ENCODE measurements at regions not wholly inside any gene's neighbourhood (a gene's known extent, or its start where the extent isn't known, plus 50 kb on each side); places are given as distances from the start of the nearest gene placed in this dataset.

DNA sequence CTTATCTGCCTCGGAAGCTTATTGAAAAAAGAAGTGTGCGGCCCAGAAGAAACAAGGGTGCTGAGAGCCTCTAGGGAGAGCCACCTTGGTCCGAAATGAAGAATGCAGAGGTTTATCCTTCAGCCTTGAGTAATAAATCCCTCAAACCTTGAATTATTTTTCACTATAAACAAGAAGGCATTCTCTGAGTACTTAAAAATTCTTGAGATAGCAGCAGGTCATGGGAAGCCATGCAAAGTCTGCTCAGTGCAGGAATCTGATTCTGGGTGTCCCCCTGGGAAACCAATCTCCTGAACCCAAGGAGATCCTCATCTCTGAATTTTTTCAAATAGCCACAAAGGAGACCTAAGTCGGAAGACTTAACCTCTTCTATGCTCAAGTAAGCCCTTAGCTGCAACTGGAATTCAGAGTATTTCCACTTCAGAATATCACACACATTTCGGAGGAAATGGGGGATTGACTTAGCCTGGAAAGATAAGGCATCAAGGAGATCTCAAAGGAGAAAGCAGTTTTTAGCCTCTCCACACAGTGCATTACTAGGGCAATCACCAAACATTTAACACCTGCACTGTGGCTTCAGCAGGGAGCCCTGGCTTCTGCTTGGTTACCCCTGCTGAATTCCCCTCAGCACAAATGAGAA is 365.0 kb downstream of the ETS1 start:
- Histone ChIP-seq H3K4me2 (ENCODE audit: low read length) (no peak overlapping the region), H3K9me3 (ENCODE audit: low read length) (no peaks in the 10 kb centered on the region), H2AFZ (ENCODE audit: low read depth, low read length) (no peak overlapping the region), H3F3A (ENCODE audit: insufficient read depth, low read length, poor library complexity, severe bottlenecking) (no peaks in the 10 kb centered on the region), H3K9me2 (ENCODE audit: insufficient read depth, low read length) (no peaks in the 10 kb centered on the region), H3K4me3 (ENCODE audit: low read length) (no peak overlapping the region), H3K27me3 (ENCODE audit: insufficient read depth, low read depth, low read length) (no peaks in the 10 kb centered on the region), H4K20me1 (ENCODE audit: insufficient read depth) (no peaks in the 10 kb centered on the region), H3K79me2 (replicated peaks; ENCODE audit: insufficient read depth, low read length) (no peaks in the 10 kb centered on the region), H3K36me3 (ENCODE audit: insufficient read depth, low read length) (no peaks in the 10 kb centered on the region), H3K27ac (ENCODE audit: low read length) (no peak overlapping the region), H3K9ac (ENCODE audit: low read length) (no peak overlapping the region)
- TF ChIP-seq POLR2AphosphoS5 (IDR thresholded peaks at IDR 0.05) (no peak), SMC3 (conservative IDR thresholded peaks at IDR 0.05; ENCODE audit: poor library complexity) (no peak), MXI1 (conservative IDR thresholded peaks at IDR 0.05; ENCODE audit: poor library complexity, severe bottlenecking) (no peak), TAF1 (IDR thresholded peaks at IDR 0.05; ENCODE audit: low read depth) (no peak), EZH2 (IDR thresholded peaks at IDR 0.05; ENCODE audit: borderline replicate concordance, insufficient read depth, low read length, poor library complexity, severe bottlenecking) (no peak), RAD21 (conservative IDR thresholded peaks at IDR 0.05) (no peak), EP300 (conservative IDR thresholded peaks at IDR 0.05; ENCODE audit: poor library complexity, severe bottlenecking) (no peak)
- TF ChIP-seq, protein P1, sequence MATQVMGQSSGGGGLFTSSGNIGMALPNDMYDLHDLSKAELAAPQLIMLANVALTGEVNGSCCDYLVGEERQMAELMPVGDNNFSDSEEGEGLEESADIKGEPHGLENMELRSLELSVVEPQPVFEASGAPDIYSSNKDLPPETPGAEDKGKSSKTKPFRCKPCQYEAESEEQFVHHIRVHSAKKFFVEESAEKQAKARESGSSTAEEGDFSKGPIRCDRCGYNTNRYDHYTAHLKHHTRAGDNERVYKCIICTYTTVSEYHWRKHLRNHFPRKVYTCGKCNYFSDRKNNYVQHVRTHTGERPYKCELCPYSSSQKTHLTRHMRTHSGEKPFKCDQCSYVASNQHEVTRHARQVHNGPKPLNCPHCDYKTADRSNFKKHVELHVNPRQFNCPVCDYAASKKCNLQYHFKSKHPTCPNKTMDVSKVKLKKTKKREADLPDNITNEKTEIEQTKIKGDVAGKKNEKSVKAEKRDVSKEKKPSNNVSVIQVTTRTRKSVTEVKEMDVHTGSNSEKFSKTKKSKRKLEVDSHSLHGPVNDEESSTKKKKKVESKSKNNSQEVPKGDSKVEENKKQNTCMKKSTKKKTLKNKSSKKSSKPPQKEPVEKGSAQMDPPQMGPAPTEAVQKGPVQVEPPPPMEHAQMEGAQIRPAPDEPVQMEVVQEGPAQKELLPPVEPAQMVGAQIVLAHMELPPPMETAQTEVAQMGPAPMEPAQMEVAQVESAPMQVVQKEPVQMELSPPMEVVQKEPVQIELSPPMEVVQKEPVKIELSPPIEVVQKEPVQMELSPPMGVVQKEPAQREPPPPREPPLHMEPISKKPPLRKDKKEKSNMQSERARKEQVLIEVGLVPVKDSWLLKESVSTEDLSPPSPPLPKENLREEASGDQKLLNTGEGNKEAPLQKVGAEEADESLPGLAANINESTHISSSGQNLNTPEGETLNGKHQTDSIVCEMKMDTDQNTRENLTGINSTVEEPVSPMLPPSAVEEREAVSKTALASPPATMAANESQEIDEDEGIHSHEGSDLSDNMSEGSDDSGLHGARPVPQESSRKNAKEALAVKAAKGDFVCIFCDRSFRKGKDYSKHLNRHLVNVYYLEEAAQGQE (IDR thresholded peaks at IDR 0.05; ENCODE audit: borderline replicate concordance) = no peak
- TF ChIP-seq, protein P2, sequence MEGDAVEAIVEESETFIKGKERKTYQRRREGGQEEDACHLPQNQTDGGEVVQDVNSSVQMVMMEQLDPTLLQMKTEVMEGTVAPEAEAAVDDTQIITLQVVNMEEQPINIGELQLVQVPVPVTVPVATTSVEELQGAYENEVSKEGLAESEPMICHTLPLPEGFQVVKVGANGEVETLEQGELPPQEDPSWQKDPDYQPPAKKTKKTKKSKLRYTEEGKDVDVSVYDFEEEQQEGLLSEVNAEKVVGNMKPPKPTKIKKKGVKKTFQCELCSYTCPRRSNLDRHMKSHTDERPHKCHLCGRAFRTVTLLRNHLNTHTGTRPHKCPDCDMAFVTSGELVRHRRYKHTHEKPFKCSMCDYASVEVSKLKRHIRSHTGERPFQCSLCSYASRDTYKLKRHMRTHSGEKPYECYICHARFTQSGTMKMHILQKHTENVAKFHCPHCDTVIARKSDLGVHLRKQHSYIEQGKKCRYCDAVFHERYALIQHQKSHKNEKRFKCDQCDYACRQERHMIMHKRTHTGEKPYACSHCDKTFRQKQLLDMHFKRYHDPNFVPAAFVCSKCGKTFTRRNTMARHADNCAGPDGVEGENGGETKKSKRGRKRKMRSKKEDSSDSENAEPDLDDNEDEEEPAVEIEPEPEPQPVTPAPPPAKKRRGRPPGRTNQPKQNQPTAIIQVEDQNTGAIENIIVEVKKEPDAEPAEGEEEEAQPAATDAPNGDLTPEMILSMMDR (IDR thresholded peaks at IDR 0.05; ENCODE audit: poor library complexity, severe bottlenecking) = no peak

DNA sequence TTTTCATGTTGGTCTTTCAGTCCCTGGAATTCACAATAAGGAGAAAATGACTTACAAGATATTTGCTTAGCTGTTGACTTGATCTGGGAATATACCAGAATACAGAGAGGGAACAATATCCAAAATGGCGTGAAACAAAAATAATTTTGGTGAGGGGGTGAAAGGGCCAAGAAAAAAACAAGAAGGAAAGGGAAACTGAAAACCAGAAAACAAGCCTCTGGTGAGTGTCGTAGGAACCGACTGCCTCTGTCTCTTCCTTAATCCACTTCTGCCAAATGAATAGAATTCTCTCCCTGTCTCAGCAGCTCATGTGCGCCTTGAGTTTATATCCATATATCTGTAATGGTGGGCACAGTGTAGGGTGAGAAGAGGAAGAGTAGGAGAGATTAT is 367.6 kb downstream of the ETS1 start:
- Histone ChIP-seq H2AFZ (ENCODE audit: low read depth, low read length) (no peak overlapping the region), H3F3A (ENCODE audit: insufficient read depth, low read length, poor library complexity, severe bottlenecking) (no peaks in the 10 kb centered on the region), H3K9me2 (ENCODE audit: insufficient read depth, low read length) (no peaks in the 10 kb centered on the region), H3K4me2 (ENCODE audit: low read length) (no peak overlapping the region), H3K9ac (ENCODE audit: low read length) (no peak overlapping the region), H3K4me3 (ENCODE audit: low read length) (no peak overlapping the region), H4K20me1 (ENCODE audit: insufficient read depth) (no peaks in the 10 kb centered on the region), H3K79me2 (replicated peaks; ENCODE audit: insufficient read depth, low read length) (no peaks in the 10 kb centered on the region), H3K27me3 (ENCODE audit: insufficient read depth, low read depth, low read length) (no peaks in the 10 kb centered on the region), H3K9me3 (ENCODE audit: low read length) (no peaks in the 10 kb centered on the region), H3K27ac (ENCODE audit: low read length) (no peak overlapping the region), H3K36me3 (ENCODE audit: insufficient read depth, low read length) (no peaks in the 10 kb centered on the region)
- no peak for TF ChIP-seq RAD21 (conservative IDR thresholded peaks at IDR 0.05)
- no peak for TF ChIP-seq EP300 (conservative IDR thresholded peaks at IDR 0.05; ENCODE audit: poor library complexity, severe bottlenecking)
- no peak for TF ChIP-seq EZH2 (IDR thresholded peaks at IDR 0.05; ENCODE audit: borderline replicate concordance, insufficient read depth, low read length, poor library complexity, severe bottlenecking)
- TF ChIP-seq, protein P1 (IDR thresholded peaks at IDR 0.05; ENCODE audit: borderline replicate concordance) = no peak
- no peak for TF ChIP-seq MXI1 (conservative IDR thresholded peaks at IDR 0.05; ENCODE audit: poor library complexity, severe bottlenecking)
- TF ChIP-seq POLR2AphosphoS5 (IDR thresholded peaks at IDR 0.05) = no peak
- TF ChIP-seq, protein P2 (IDR thresholded peaks at IDR 0.05; ENCODE audit: poor library complexity, severe bottlenecking) = no peak
- no peak for TF ChIP-seq TAF1 (IDR thresholded peaks at IDR 0.05; ENCODE audit: low read depth)
- no peak for TF ChIP-seq SMC3 (conservative IDR thresholded peaks at IDR 0.05; ENCODE audit: poor library complexity)
